Calu3 (cell line): ENCODE measurements at regions not wholly inside any gene's neighbourhood (a gene's known extent, or its start where the extent isn't known, plus 50 kb on each side); places are given as distances from the start of the nearest gene placed in this dataset.

Experiments used
- BruUV-seq: library from RNA; stranded (reverse); fragments of 400-500 nt; replicated peaks from 2 replicates; lab custom pipeline; 2021; lab: Mats Ljungman, UMichigan
- CTCF ChIA-PET: fragments of 300-600 bp; sonication (Branson Sonifier 250); formaldehyde crosslinking; loops from one replicate; lab custom pipeline; 2022; ENCODE audit warnings: antibody characterized with exemption; lab: Charles Lee
- DNase-seq: peaks from one replicate; pipeline ENCODE4 v3.0.0; 2022
- H3K27ac Mint-ChIP-seq: one replicate; pipeline ENCODE4 v1.8.0; 2022; ENCODE audit warnings: mixed read lengths; ENCODE audit not compliant: unreplicated experiment
- H3K27me3 Mint-ChIP-seq: one replicate; pipeline ENCODE4 v1.8.0; 2022; ENCODE audit warnings: mixed read lengths; ENCODE audit not compliant: unreplicated experiment
- H3K36me3 Mint-ChIP-seq: one replicate; pipeline ENCODE4 v1.8.0; 2022; ENCODE audit warnings: mild to moderate bottlenecking, moderate library complexity, mixed read lengths; ENCODE audit not compliant: insufficient read depth, unreplicated experiment
- H3K4me1 Mint-ChIP-seq: one replicate; pipeline ENCODE4 v1.8.0; 2022; ENCODE audit warnings: mild to moderate bottlenecking, low read depth, mixed read lengths; ENCODE audit not compliant: unreplicated experiment
- H3K4me3 Mint-ChIP-seq: one replicate; pipeline ENCODE4 v1.8.0; 2022; ENCODE audit warnings: mild to moderate bottlenecking, low read depth, moderate library complexity, mixed read lengths; ENCODE audit not compliant: unreplicated experiment
- H3K9me3 Mint-ChIP-seq: one replicate; pipeline ENCODE4 v1.8.0; 2022; ENCODE audit warnings: low read depth, mixed read lengths; ENCODE audit not compliant: unreplicated experiment
- intact Hi-C: fragments of 100-400 bp; cut with micrococcal nuclease; formaldehyde crosslinking; loops from one replicate; pipeline ENCODE4 v1.10.0; 2022; ENCODE audit not compliant: unreplicated experiment
- TF ChIP-seq, protein P1 (sequence below): fragments of 200-600 bp; IDR thresholded peaks from one replicate; pipeline ENCODE4 v1.8.0; 2022; ENCODE audit warnings: antibody characterized with exemption; ENCODE audit not compliant: unreplicated experiment

DNA sequence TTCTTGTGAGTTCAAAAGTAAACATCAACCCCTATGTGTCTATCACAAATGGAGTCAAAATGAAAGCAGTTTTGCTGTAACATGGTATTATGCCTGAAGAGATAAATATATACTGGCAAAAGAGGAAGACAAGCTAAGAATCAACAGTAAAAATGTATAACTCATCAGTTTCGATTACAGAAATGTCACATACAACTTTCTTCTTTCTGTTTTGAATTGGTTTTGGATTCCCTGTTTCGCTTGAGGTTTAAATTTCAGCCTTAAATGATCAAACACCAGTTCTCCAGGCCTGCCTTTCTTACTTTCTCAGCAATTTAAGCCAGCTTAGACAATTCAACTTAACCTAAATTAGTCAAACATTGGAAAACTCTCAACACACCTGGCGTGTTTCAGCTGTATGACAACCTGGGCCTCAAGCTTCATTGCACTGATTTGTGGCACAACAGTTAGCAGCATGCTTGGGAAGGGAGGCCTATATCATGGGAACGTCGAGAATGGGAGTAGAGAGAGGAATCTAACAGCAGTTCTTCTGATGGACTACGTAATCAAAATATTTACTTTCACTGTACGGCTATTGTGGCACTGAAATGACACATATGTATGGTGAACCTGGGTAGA, 51.9 kb upstream of the MARCKS start:
- CTCF ChIA-PET, result no interaction called here
- no peak overlapping the region for H3K4me3 Mint-ChIP-seq
- intact Hi-C loops, result no loop called here
- DNase-seq, result no peak
- peaks cover 2% of the 10 kb centered on the region for H3K9me3 Mint-ChIP-seq
- H3K4me1 Mint-ChIP-seq, result no peaks in the 10 kb centered on the region
- no peaks in the 10 kb centered on the region for H3K27me3 Mint-ChIP-seq
- no peaks in the 10 kb centered on the region for H3K36me3 Mint-ChIP-seq
- no peak overlapping the region for H3K27ac Mint-ChIP-seq
- TF ChIP-seq, protein P1, sequence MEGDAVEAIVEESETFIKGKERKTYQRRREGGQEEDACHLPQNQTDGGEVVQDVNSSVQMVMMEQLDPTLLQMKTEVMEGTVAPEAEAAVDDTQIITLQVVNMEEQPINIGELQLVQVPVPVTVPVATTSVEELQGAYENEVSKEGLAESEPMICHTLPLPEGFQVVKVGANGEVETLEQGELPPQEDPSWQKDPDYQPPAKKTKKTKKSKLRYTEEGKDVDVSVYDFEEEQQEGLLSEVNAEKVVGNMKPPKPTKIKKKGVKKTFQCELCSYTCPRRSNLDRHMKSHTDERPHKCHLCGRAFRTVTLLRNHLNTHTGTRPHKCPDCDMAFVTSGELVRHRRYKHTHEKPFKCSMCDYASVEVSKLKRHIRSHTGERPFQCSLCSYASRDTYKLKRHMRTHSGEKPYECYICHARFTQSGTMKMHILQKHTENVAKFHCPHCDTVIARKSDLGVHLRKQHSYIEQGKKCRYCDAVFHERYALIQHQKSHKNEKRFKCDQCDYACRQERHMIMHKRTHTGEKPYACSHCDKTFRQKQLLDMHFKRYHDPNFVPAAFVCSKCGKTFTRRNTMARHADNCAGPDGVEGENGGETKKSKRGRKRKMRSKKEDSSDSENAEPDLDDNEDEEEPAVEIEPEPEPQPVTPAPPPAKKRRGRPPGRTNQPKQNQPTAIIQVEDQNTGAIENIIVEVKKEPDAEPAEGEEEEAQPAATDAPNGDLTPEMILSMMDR, result no peak
- BruUV-seq, result no TSS peak

GRCh38 chr6:113805811-113806495, 51.2 kb upstream of the MARCKS start:
- BruUV-seq, result no TSS peak
- Mint-ChIP-seq H3K27me3 (no peaks in the 10 kb centered on the region), H3K36me3 (no peaks in the 10 kb centered on the region), H3K9me3 (peaks cover 2% of the 10 kb centered on the region), H3K27ac (no peak overlapping the region), H3K4me1 (no peaks in the 10 kb centered on the region), H3K4me3 (no peak overlapping the region)
- no peak for DNase-seq
- TF ChIP-seq, protein P1, result no peak
- intact Hi-C loops, result no loop called here
- CTCF ChIA-PET, result no interaction called here
